NCI-H1417 treated with DMSO at 0.1 percent for 48 hours (cell line): ENCODE measurements at regions not wholly inside any gene's neighbourhood (a gene's known extent, or its start where the extent isn't known, plus 50 kb on each side); places are given as distances from the start of the nearest gene placed in this dataset.

ENCODE experiments used
- DNase-seq: peaks from one replicate; lab custom pipeline; 2025; lab: John Stamatoyannopoulos, UW

DNA sequence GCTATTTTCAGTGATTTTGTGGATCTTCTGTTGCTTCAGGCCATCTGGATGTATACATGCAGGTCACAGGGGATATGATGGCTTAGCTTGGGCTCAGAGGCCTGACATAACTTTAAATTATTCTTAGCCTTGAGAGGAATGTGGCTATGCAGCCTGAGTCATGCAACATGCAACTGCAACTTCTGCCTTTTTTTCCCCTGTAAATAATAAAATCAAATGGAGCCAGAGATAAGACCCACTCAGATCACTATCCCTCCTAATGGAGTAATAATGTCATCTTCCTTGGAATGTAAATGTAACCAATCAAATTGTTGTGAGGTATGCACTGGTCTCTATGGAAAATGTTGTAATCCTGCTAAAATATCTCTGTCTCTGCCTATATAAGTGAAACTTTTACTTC, 54.9 kb downstream of the MAGEB17 start:
- no peak for DNase-seq

DNA sequence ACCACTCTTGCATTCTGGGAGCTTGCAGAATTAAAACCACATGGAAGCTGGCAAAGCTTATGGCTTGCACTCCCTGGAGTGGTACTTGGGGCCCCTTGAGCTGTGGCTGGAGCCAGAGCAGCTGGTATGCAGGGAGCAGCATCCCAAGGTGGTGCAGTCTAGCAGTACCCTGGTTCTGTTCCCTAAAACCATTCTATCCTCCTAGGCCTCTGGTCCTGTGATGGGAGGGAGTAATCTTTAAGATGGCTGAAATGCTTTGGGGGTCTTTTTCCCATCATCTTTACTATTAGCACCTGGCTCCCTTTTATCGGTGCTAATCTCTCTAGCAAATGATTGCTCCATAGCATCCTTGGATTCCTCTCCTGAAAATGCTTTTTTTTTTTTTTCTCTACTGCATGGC, 56.1 kb downstream of the MAGEB17 start:
- no peak for DNase-seq

DNA sequence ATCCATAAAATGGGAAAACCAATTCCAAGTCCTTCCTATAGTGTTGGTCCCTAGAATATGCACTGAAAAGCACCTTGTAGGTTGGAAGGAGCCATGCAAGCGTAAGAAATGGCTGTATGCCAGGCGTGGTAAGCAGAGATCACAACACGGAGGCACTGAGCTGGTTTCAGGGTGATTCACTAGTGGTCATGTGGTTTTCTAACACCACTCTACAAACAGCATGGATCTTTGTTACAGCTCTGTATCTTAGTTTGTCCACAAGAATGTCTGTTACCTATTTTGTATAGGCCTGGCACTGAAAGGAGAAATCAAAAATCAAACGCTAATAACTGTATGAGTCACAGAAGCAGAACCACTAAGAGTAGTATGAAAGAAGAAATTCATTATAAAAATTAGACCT, 71.9 kb downstream of the MAGEB17 start:
- no peak for DNase-seq

- no peak for DNase-seq
Measured at GRCh38 chrX:16240231-16240905, 73.1 kb downstream of the MAGEB17 start.

GRCh38 chrX:16240968-16241367, 73.7 kb downstream of the MAGEB17 start:
- no peak for DNase-seq

DNA sequence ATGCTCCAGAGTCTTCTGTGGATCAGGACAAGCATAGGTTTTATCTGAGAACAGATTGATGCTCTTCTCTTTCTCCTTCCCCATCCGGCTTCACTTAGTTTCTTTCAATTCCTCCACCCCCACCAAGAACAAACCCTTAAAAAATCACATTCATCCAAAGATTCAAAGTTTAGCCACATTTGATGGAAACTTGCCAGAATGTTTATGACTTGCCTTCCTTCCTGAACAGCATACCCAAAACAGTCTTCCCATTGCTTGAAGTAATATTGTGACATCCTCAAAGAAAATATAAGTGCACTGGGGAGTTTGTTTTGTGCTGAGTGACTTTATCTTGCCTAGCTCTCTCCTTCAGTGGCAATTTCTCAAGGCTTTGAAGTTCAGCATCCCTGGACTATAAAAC, 83.0 kb downstream of the MAGEB17 start:
- DNase-seq = no peak

DNA sequence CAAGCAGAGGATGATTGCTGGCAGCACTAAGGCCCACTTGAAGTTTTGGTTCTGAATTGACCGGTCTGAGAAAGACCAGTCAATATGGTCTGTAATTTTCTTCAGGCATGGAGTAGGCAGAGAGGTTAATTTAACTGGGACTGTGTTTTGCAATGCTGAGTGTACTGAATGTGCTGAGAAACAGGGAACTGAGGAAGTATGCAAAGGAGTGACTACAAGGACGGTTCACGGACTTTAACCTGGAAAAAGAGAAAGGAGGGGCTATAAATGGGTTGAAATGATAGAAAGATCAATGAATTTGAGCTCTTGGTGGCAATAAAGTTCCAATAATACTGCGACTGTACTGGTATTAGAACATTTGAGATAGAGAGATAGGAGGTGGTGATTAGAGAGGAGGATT, 84.5 kb downstream of the MAGEB17 start:
- no peak for DNase-seq

DNA sequence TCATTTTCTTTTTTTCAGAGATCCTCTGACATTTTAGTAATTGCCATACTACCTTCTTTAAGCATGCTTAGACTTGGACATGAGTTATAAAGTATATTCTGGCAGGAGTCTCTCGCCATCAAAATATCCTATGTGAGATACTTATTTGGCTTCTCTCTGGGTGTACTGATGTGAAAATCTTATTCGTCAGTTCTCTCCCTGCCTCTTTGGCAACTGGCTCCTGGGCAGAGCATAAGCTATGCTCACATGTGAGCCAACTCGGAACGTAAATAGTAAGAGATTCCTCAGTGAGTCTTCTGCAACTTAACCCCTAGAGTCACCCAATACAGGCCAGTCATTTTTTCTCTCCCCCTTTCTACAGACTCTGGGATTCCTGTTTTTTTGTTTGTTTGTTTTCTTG, 91.6 kb downstream of the MAGEB17 start:
- no peak for DNase-seq

DNA sequence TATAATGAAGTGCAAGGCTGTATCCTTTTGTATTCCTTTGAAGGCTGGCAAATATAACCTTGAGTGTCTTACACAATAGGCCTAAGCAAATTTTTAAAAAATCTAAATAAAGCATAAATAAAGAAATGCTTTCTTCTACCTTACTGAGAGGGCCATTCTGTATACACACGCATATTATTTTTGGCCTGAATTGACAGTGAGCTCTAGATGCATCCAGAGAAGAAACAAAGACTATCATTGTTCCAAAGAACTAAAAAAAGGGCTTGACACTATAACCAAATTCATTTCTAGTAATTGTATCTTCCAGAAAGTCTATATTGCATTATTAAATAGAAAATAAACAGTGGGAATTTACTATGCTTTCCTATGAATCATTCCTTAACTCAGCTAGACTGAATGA, 100.2 kb downstream of the MAGEB17 start:
- DNase-seq = no peak

DNA sequence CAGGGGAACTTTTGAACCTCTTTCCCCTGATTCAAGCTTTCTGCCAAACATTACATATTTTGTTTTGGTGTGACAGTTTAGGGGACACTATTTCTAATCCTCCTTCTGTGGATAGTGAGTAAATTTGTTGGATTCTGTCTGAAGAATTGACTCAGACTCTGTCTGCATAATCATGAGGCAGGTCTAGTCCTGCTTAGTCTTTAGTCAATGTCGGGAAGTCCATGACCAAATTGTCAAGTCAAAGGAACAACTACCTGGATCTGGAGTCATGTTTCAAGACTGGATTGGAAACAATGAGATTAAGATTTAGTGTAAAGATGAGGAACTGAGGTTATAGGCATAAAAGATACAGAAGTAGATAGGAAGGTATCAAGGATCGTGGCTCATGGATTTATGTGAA, 100.9 kb downstream of the MAGEB17 start:
- DNase-seq = no peak

DNA sequence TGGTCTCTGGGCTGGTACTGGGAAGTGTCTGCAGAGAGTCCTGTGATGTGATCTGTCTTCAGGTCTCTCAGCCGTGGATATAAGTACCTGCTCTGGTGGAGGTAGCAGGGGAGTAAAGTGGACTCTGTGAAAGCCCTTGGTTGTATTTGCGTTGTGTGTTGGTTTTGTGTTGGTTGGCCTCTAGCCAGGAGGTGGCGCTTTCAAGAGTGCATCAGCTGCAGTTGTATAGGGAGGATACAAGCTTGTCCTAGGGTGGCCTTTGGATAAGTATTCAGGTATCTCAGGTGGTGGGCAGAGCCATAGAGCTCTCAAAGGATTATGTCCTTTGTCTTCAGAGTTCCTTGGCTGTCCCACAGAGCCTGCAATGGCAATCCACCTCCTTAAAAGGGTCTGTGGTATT, 111.6 kb downstream of the MAGEB17 start:
- no peak for DNase-seq

- no peak for DNase-seq
Measured at GRCh38 chrX:16282209-16282608, 114.9 kb downstream of the MAGEB17 start.

GRCh38 chrX:16284842-16285241, 117.6 kb downstream of the MAGEB17 start:
- no peak for DNase-seq

GRCh38 chrX:16290997-16291396, 123.7 kb downstream of the MAGEB17 start:
- DNase-seq = no peak

DNA sequence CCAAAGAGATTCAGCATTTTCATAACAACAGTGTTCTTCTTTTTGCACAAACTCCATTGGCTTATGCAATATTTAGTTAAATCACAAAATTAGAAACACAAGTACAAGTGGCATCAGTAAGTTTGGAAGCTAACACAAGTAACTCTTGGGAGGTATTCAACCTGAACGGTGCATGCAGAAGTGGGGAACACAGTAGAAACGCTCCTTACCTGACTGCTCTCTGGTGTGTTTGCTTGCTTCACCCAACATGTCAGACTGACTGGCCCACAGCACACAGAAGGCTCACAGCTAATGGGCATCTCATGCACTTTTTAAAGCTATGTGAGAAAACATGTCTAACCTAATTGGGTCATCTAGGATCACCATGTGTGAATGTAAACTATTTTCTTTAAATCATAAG, 133.6 kb downstream of the MAGEB17 start:
- DNase-seq = no peak

- DNase-seq = no peak
Measured at GRCh38 chrX:16304751-16305150, 137.5 kb downstream of the MAGEB17 start.

DNA sequence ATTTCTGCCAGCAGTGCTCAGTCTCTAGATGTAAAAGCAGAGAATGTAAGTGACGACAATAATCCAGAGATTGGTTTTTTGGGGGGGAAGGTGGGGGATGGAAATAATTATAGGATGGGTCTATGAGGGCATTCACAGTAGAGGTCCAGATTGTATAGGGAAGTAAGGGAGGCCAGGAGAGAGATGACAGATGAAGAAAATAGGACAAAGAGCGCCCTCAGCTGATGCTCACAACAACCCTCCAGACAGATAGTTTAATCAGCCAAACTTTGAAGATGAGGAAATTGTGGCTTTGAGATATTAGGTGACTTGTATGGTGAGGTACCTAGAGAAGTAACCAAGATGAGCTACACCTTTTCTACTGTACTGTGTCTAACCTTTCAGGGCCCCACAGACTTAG, 137.9 kb downstream of the MAGEB17 start:
- DNase-seq = no peak

DNA sequence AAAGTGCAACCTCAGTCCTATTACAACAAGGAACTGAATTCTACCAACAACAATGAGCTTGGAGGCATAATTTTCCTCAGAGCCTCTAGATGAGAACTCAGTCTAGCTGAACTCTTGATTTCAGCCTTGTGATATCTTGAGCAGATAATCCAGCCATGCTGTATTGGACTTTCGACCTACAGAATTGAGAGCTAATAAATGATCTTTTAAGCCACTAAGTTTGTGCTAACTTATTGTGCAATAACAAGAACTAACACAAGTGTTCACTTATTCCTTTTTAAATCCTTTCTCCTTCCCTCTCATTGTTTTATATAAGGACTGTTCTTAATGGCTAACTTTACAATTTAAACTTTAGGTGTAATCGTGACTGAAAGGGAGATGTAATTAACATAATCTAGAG, 140.7 kb downstream of the MAGEB17 start:
- DNase-seq = no peak

DNA sequence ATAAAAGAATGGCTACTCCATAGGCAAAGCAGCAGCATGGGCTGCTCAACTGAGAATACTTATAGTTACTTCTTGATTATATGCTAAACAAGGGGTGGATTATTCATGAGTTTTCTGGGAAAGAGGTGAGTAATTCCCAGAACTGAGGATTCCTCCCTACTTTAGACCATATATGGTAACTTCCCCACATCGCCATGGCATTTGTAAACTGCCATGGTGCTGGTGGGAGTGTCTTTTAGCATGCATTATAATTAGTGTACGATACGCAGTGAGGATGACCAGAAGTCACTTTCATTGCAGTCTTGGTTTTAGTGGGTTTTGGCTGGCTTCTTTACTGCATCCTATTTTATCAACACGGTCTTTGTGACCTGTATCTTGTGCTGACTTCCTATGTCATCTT, 141.5 kb downstream of the MAGEB17 start:
- no peak for DNase-seq

- no peak for DNase-seq
Measured at GRCh38 chrX:16310326-16310725, 143.0 kb downstream of the MAGEB17 start.

DNA sequence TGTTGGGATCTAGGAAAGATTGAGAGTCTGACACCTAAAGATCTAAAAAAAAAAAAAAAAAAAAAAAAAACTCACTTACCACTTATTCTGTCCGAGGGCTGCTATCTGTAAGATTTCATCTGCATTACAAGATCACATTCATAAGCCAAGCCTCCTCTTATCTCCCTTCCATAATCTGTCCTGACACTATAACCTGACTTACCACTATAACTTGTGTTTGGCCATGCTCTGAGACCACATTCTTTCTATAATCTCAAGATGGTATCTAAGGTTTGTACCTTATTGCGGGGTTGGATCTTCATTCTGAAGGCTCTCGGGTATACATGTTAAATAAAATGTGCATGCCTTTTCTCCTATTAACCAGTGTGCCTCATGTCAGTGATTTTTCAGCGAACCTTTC, 144.4 kb downstream of the MAGEB17 start:
- DNase-seq = no peak

DNA sequence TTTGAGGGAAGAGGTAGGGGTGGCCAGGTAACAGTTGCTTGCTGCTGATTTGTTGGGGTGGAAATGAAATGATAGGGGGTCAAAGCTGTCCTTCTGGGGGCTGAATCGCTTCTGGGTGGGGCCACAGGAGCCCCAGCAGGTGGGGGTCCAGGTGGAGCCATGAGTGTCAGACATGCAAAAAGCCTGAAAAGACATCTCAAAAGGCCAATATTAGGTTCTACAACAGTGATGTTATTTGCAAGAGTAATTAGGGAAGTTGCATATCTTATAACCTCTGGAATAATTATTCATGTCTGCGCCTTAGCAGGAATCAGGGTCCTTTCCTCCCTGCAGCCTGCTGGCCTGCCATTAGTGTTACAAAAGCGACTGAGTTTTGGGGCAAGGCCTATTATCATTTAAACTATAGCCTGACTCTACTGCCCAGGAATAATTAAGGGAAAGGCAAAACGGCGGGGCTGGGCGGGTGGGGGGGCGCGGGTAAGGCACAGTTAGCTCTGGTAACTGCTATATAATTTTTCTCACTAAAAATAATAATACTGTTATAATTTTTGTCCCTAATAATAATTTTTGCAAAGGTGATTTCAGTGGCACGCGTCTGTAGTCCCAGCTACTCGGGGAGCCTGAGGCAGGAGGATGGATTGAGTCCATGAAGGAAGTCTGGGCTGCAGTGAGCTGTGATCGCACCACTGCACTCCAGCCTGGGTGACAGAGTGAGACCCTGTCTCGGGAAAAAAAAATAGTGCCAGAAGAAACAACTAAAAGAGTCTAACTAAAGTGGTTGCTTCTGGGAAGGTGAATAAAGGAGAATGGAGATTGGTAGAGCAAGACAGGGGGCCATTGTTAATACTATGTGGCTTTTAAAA, 145.7 kb downstream of the MAGEB17 start:
- DNase-seq = no peak

GRCh38 chrX:16316331-16316730, 149.1 kb downstream of the MAGEB17 start:
- no peak for DNase-seq

- no peak for DNase-seq
Measured at GRCh38 chrX:16319929-16320328, 152.6 kb downstream of the MAGEB17 start.
